Stomach (tissue), 8 donors: ENCODE measurements at regions not wholly inside any gene's neighbourhood (a gene's known extent, or its start where the extent isn't known, plus 50 kb on each side); places are given as distances from the start of the nearest gene placed in this dataset.

ENCODE experiments used
- DNase-seq, 2 donors: peaks; one replicate each; pipeline versions ENCODE4 v3.0.0 to v3.0.0-alpha.2; 2013 to 2019
- H3K27ac ChIP-seq, 5 donors: fragments of 200-600 bp in 4 of 5; sonication (generic) in 4 of 5; one replicate each; pipeline ENCODE4 v1.5.1; 2013 to 2019; ENCODE audit warnings: mild to moderate bottlenecking in 1 of 5, moderate library complexity in 1 of 5
- H3K27me3 ChIP-seq, 3 donors: fragments of 200-600 bp; sonication (generic); one replicate each; pipeline ENCODE4 v1.5.1; 2017 to 2019; ENCODE audit warnings: mixed run types in 1 of 3
- H3K36me3 ChIP-seq, 4 donors: fragments of 200-600 bp; sonication (generic); 1 replicate in 3 of 4; 2 replicates in 1 of 4; pipeline ENCODE4 v1.5.1; 2016 to 2019
- H3K4me1 ChIP-seq, 4 donors: fragments of 200-600 bp; sonication (generic); one replicate each; pipeline ENCODE4 v1.5.1; 2016 to 2019
- H3K4me3 ChIP-seq, 4 donors: fragments of 200-600 bp; sonication (generic) in 3 of 4; one replicate each; pipeline ENCODE4 v1.5.1; 2016 to 2019; ENCODE audit warnings: mild to moderate bottlenecking in 1 of 4
- H3K9me3 ChIP-seq, 4 donors: fragments of 200-600 bp; sonication (generic); one replicate each; pipeline ENCODE4 v1.5.1; 2016 to 2019
- CTCF ChIP-seq, 7 experiments: fragments of 450-650 bp in 4 of 7; fragments of 200-600 bp in 3 of 7; sonication (generic) in 3 of 7; IDR thresholded peaks; one replicate each; pipeline ENCODE4 v1.5.1; 2016 to 2019; ENCODE audit warnings: antibody characterized with exemption in 7 of 7, control low read depth in 2 of 7, mild to moderate bottlenecking in 1 of 7
- EP300 ChIP-seq: sonication (generic); formaldehyde crosslinking; IDR thresholded peaks from one replicate; pipeline ENCODE4 v1.6.1; 2017; ENCODE audit warnings: antibody characterized with exemption
- POLR2A ChIP-seq, 4 donors: fragments of 450-650 bp; IDR thresholded peaks; one replicate each; pipeline ENCODE4 v1.6.1; 2016; ENCODE audit warnings: antibody characterized with exemption in 4 of 4, control low read depth in 2 of 4, mild to moderate bottlenecking in 1 of 4, moderate library complexity in 1 of 4
- POLR2AphosphoS5 ChIP-seq, 3 donors: sonication (generic); formaldehyde crosslinking; IDR thresholded peaks; one replicate each; pipeline ENCODE4 v1.6.1; 2016; ENCODE audit warnings: antibody characterized with exemption in 3 of 3
- WGBS, 5 donors: extraction: QIAGEN DNeasy Blood & Tissue Kit in 3 of 5; methylation state at CpG; one replicate each; pipeline versions ENCODE4 v1.1.5 to v1.1.7; 2013 to 2018; 5-methylcytosine and 5-hydroxymethylcytosine counted together
- intact Hi-C: fragments of 100-400 bp; cut with DNase I; formaldehyde crosslinking; loops from one replicate; pipeline ENCODE4 v1.15.1; 2023; ENCODE audit warnings: low total_unique reads
- donor health status: healthy with polysubstance abuse.
- donor health status: Bipolar disorder and iron deficiency.
- donor health status: healthy.

DNA sequence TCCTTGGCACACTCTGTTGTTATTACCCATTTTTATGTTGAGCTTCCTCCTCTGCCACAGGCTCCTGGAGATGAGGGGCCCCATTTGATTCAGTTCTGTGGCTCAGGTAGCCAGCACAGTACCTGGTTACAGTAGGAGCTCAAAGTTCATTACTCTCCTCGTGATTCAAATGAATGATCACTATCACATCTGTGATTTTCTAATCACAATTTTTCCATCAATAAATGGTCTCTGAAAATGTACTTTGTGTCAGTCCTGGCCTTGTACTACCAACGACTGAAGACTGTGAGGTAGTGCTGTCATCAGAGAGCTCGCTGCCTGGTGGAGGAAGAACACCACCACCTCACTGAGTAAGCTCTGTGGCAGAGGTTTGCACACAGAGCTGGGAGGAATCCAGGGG lies 106.8 kb upstream of the JUN start:
- no peak for DNase-seq
- H3K4me1 ChIP-seq, result peaks cover 46 to 62% (median 54%) of the 10 kb centered on the region in 4 donors
- H3K27ac ChIP-seq, result peak overlapping the region in 1 of 5 donors; percentile 2
- no peaks in the 10 kb centered on the region for H3K36me3 ChIP-seq
- H3K27me3 ChIP-seq, result no peaks in the 10 kb centered on the region
- H3K9me3 ChIP-seq, result no peaks in the 10 kb centered on the region
- no peak overlapping the region for H3K4me3 ChIP-seq
- 58 to 69% (median 65%) methylated on average over 3 of the region's 3 CpGs for WGBS, 5 donors
- TF ChIP-seq POLR2A (IDR thresholded peaks at IDR 0.05), result no peak
- intact Hi-C loops, result no loop called here

DNA sequence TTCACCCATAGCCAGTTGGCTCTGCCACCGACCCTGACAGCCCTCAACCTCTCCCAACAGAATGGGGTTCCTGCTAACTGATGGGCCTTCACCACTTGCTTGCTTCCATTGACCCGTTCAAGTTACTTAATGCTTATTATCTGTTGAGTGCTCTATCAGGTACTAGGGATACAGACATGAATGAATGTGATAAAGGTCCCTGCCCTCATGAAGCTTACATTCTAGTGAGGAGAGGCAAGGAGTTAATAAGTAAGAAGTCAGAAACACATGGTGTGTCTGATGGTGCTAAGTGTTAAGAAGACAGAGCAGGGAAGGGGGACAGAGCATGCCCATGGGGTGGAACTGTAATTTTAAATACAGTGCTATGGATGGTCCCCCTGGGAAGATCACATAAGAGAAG lies 107.5 kb upstream of the JUN start:
- Histone ChIP-seq H3K27ac (peak overlapping the region in 1 of 5 donors; percentile 2), H3K9me3 (no peaks in the 10 kb centered on the region), H3K4me1 (peaks cover 46 to 62% (median 54%) of the 10 kb centered on the region in 4 donors), H3K4me3 (no peak overlapping the region), H3K36me3 (no peaks in the 10 kb centered on the region), H3K27me3 (no peaks in the 10 kb centered on the region)
- intact Hi-C loops, result no loop called here
- no peak for TF ChIP-seq POLR2A (IDR thresholded peaks at IDR 0.05)
- no peak for TF ChIP-seq POLR2AphosphoS5 (IDR thresholded peaks at IDR 0.05)
- TF ChIP-seq CTCF (IDR thresholded peaks at IDR 0.05), result no peak
- no peak for TF ChIP-seq EP300
- WGBS, 5 donors, result 90 to 97% (median 94%) methylated on average over 2 of the region's 2 CpGs
- no peak for DNase-seq

DNA sequence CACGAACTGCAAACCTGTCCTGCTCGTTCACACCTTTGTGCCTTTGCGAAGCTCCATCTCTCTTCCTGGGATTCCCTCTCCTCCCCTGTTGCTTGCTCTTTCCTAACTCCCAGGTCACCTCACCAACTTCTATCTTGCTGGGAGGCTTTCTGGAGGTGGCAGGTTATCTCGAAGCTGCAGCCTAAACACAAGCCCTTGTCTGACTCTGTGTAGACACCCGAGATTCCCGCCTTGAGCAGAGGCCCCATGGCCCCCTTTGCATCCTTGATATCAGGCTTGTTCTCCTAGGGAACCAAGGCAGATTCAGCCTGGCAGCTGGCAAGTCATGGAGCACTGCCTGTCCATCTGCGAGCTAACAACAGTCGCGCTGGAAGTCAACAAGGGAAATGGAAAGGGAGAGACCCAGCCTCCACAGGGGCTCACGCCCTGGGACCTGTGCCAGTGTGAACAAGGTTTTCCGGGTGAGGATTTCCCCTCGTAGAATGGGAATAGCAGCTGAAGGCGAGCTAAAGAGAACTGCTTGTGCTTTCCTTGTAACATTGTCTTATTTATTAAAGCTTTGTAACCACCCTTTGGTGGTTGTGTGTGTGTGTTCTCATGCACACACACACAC lies 109.5 kb upstream of the JUN start:
- 36 to 51% (median 46%) methylated on average over 11 to 13 of the region's 13 CpGs for WGBS, 5 donors
- no peak overlapping the region for H3K4me3 ChIP-seq
- DNase-seq, result peak; percentile 79 to 91
- H3K36me3 ChIP-seq, result no peaks in the 10 kb centered on the region
- TF ChIP-seq EP300 (no peak), POLR2AphosphoS5 (IDR thresholded peaks at IDR 0.05) (peak in 2 of 3 donors; percentile 80 to 92)
- H3K4me1 ChIP-seq, result peaks cover 38 to 64% (median 57%) of the 10 kb centered on the region in 4 donors
- H3K27me3 ChIP-seq, result no peaks in the 10 kb centered on the region
- intact Hi-C loops, result no loop called here
- peak overlapping the region; percentile 73 to 98 (median 85) for H3K27ac ChIP-seq
- H3K9me3 ChIP-seq, result no peaks in the 10 kb centered on the region

- WGBS, 5 donors, result 75 to 92% (median 85%) methylated on average over 2 of the region's 2 CpGs
- DNase-seq, result no peak
- Histone ChIP-seq H3K27me3 (no peaks in the 10 kb centered on the region), H3K27ac (peak overlapping the region; percentile 47 to 98 (median 85)), H3K36me3 (no peaks in the 10 kb centered on the region), H3K9me3 (no peaks in the 10 kb centered on the region), H3K4me3 (no peak overlapping the region), H3K4me1 (peaks cover 54 to 75% (median 70%) of the 10 kb centered on the region in 4 donors)
- intact Hi-C loops, result no loop called here
- no peak for TF ChIP-seq POLR2AphosphoS5 (IDR thresholded peaks at IDR 0.05)
- TF ChIP-seq CTCF (IDR thresholded peaks at IDR 0.05), result no peak
- TF ChIP-seq POLR2A (IDR thresholded peaks at IDR 0.05), result no peak
- no peak for TF ChIP-seq EP300
These were observed 111.2 kb upstream of the JUN start for GRCh38 chr1:58895082-58895481.

DNA sequence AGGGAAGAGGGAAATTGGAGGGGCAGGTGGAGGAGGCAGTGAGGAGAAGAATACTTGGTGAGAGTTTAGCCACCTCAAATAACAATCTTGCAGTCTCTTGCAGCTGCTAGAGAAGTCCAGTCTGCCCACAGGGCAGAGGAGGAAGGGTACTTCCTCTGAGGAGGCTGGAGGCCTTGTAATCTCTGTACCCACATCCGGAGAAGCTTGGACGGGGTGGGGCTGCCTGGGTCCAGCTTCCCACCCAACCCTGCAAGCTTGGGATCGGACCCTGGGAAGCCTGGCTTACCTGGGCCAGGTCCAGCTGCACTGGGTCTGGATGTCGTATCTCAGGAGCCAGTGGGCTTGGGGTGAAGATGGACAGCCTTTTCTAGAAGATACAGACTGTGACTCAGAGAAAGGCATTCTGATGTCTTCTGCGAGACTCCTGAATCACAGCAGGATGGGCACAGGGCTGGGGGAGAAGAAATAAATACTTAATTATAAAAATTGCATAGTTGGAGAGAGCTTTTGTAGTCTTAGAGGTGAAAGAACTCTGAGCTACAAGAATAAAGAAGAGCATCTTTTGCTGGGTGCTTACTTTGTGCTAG lies 111.8 kb upstream of the JUN start:
- Histone ChIP-seq H3K27me3 (no peaks in the 10 kb centered on the region), H3K27ac (peak overlapping the region; percentile 66 to 98 (median 85)), H3K4me3 (no peak overlapping the region), H3K4me1 (peaks cover 58 to 81% (median 74%) of the 10 kb centered on the region in 4 donors), H3K36me3 (no peaks in the 10 kb centered on the region), H3K9me3 (no peaks in the 10 kb centered on the region)
- 56 to 76% (median 66%) methylated on average over 5 of the region's 5 CpGs for WGBS, 5 donors
- DNase-seq, result no peak
- intact Hi-C loops, result no loop called here
- no peak for TF ChIP-seq EP300
- TF ChIP-seq CTCF (IDR thresholded peaks at IDR 0.05), result no peak
- TF ChIP-seq POLR2A (IDR thresholded peaks at IDR 0.05), result no peak
- no peak for TF ChIP-seq POLR2AphosphoS5 (IDR thresholded peaks at IDR 0.05)
